T47D (cell line): ENCODE measurements at regions not wholly inside any gene's neighbourhood (a gene's known extent, or its start where the extent isn't known, plus 50 kb on each side); places are given as distances from the start of the nearest gene placed in this dataset.

Experiments
- DNase-seq, 2 experiments: peaks; one replicate each; pipeline versions ENCODE4 v3.0.0 to v3.0.0-alpha.2; 2011 to 2012; ENCODE audit warnings: low read depth in 1 of 2, low spot score in 1 of 2
- JUND ChIP-seq: IDR thresholded peaks from 2 replicates; pipeline ENCODE4 v1.6.1; 2012; ENCODE audit warnings: low read depth
- in situ Hi-C: cut with HindIII; loops from 2 replicates; pipeline ENCODE4 v1.10.0; 2016; ENCODE audit warnings: low sequenced_read_pairs, low pct_unique_long_range_greater_than_20kb

DNA sequence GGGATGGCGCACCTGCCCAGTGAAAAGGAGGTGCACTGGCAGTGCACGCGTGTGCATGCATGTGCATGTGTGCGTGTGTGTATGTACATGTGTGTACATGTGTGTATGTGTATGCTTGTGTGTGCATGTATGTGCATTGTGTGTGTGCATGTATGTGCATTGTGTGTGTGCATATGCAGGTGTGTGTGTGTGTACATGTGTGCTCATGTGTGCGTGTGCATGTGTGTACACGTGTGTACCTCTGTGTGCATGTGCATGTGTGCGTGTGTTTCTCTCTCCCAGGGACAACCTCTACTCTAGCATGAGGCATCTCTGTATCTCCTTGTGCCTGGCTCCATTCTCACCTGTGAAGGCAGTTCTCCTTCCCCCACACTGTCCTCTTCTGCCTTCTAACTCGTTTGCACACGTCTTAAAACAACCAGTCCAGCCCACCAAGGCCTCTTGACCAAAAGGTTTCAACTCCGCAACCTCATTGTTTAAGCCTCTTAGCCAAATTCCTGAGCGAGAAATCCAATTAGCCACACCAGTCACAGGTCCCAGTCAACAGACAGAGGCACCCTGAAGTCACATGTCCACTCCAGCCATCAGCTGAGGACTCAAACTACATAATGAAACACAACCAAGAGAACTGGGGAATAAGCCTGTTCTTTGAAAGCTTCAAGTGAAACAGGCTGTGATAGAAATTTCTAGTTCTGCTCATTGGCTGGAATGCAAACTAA lies 103.5 kb upstream of the PTPRT start:
- no peak for TF ChIP-seq JUND
- in situ Hi-C loops = no loop called here
- no peak for DNase-seq

DNA sequence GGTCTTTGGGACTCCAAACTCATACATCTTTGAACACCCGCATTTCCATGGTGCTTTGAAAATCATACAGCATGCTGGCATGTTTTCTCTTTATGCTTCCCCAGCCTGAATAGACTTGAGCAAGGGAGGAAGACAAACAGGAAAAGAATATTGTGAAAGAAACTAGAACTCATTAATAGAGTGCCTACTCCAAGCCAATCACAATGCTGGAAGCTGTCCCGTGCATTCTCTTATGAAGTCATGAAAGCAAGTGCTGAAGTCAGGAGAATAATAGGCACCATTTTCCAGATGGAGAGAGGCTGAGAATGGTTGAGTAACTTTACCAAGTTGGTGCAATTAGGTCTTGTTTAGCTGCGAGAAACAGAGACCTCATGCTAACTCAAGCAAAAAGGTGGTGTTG lies 102.5 kb upstream of the PTPRT start:
- TF ChIP-seq JUND = no peak
- in situ Hi-C loops = no loop called here
- no peak for DNase-seq

DNA sequence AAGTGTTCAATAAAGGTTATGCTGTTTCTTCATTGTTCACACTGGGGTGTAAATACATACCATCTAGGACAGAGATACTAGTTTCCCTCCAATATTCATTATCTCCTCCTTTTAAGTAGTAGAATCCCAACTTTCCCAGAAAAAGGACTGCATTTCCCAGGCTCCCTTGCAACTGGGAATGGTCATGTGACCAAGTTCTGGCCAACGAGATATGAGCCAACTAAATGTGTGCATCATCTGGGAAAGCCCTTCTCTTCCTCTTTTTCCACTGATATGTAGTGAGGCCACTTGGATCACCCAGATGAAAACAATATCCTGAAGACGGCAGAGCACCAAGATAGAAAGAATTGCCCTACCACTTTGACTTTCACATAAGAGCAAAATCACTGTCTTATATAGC lies 97.9 kb upstream of the PTPRT start:
- in situ Hi-C loops = no loop called here
- DNase-seq = no peak
- TF ChIP-seq JUND = no peak

DNA sequence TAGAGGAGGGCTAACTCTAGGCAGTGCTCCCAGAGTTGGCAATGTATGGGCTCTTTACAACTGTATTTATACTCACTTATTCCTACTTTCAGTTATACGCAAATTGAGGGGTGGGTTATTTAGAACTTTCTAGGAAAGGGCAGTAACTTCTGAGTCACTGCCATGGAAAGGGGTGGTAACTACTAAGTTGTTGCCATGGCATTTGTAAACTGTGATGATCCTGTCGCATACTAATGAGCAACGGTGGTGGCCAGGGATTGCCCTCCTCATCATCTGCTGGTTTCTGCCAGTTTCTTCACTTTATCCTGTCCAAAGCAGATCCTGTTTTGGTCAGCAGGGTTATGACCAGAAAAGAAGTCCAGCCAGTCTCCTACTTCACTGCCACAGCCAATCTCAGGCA lies 95.5 kb upstream of the PTPRT start:
- DNase-seq = no peak
- no peak for TF ChIP-seq JUND
- in situ Hi-C loops = no loop called here

DNA sequence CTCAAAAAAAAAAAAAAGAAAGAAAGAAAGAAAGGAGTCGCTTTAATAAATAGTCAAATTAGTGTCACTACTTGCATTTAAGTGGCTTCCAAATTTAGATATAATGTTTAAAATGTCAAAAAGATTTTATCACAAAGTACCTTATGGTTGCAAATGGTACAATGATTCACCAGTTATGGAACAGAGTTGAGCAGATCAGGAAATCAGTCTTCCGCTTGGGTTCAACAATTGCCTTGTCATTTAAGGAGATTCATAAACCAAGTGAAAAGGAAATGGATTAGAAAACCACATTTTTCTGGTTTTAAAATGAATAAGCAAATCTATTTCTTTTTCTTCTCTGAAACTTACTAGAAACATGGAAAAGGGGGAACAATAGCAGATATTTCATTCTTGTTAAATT lies 94.8 kb upstream of the PTPRT start:
- no peak for DNase-seq
- in situ Hi-C loops = no loop called here
- TF ChIP-seq JUND = no peak

DNA sequence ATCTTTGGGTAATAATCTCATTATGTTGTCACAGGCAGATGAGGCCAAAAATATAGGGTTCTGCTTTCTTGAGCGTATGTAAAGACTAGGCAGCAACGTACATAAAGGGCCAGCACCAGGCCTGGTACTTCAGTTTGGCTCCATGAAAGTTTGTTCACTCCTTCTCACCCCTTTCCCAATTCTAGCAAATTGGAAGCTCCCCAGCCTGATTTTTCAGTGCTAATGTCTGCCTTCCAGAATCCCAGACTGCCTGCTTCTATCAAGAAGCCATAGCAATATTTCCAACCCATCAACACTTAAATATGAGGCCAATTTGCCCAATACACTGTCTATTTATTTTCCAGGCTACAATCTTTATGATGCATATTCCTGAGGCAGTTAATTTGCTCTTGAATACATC lies 93.4 kb upstream of the PTPRT start:
- TF ChIP-seq JUND = no peak
- no peak for DNase-seq
- in situ Hi-C loops = no loop called here

DNA sequence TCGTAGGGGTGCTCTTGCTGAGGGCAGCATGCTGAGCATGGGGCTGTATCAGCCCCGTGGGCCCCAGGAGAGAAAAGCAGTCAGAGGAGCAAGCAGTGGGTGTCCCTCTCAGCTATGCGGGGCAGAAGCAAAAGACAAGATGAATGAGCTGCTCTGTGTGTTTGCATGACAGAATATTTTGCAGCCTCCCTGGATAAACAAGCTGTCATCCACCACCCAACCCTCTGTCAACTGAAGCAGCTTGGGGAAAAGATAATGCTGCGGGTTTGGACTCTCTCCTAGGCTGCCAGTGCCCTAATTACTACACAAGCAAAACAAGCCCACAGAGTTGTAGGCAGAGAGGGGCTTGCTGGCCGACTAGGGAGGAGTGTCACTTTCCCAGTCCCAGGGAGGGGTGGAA lies 82.3 kb upstream of the PTPRT start:
- DNase-seq = no peak
- in situ Hi-C loops = no loop called here

DNA sequence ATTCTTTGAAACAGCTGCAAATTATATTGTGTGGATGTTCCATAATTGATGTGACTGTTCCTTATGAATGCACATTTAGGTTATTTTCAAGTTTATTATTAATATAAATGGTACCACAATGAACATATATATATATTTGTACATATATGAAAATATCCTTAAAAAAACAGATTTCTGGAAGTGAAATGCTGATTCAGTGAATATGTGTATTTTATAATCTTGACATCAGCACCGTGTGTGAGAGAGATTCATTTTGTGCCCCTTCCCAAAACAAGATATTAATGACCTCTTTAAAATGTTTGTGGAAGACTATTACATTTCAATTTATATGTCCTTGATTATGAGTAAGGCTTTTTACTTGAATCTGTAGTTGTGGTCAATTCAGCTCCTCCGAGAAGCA lies 75.7 kb upstream of the PTPRT start:
- TF ChIP-seq JUND = no peak
- in situ Hi-C loops = no loop called here
- no peak for DNase-seq

More for the DNA sequence above, 82.3 kb upstream of the PTPRT start:
- TF ChIP-seq JUND = no peak

DNA sequence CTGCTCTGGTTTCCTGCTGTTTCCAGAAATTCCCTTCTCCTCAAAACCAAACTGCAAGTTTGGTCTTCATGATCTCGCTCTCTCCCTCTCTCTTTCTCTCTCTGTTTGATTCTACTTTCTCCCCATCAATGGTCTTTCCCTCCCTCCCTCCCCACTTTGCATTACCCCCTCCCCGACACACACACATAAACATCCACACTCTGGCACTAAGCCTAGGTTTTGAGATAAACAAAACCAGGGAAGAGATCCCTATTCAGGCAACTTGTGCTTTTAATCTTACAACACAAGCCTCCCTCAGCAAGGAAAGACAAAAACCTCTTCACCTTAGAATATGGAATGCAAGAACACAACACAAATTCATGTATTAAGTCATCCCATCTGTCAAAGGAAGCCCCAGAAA lies 73.5 kb upstream of the PTPRT start:
- in situ Hi-C loops = no loop called here
- no peak for DNase-seq
- no peak for TF ChIP-seq JUND

DNA sequence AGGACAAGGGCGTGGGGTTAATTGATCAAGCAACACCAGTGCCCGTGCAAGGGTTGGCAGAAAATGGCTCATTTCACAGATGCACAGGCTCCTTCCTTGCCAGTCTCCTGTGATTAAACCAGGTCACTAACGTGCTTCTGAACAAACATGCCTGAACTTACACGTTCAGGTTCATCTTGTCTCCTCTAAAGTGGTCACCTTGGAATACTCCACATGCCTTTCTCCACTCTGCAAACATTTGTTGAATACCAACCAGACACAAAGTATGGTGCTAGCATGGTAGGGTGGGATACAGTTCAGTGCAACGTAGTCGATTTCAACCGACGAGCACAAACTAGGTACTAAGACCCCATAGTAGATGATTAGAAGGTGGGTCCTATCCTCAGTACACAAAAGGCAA lies 72.6 kb upstream of the PTPRT start:
- no peak for TF ChIP-seq JUND
- no peak for DNase-seq
- in situ Hi-C loops = no loop called here

DNA sequence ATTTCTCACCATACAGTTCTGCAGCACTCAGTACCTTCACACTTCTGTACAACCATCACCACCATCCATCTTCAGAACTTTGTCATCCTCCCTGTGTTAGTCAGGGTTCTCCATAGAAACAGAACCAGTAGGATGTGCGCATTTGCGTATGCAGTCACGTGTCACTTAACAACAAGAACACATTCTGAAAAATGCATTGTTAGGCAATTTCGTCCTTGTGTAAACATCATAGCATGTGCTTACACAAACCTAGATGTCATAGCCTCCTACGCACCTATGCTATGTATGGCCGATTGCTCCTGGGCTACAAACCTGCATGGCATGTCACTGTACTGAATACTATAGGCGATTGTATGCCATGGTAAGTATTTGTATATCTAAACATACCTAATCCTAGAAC lies 66.2 kb upstream of the PTPRT start:
- DNase-seq = no peak
- in situ Hi-C loops = no loop called here
- TF ChIP-seq JUND = no peak

DNA sequence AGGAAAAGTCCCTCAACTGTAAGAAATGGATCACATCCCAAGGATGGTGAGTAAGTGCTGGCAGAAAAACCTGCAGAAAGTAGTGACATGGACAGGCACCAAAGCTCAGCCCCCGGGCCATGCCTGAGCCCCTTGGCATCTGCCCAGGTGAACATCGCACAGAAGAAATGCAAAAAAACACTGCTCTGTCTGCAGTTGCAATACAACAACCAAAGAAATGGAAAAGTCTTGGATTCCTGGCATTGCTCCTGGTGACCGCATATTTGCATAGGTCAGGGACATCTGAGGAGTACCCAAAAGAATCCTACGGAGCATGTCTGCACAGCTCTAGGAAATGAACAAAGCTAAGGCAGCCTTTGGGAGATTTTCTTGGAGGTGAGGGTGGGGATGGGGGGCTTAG lies 63.1 kb upstream of the PTPRT start:
- in situ Hi-C loops = no loop called here
- no peak for TF ChIP-seq JUND
- DNase-seq = no peak

DNA sequence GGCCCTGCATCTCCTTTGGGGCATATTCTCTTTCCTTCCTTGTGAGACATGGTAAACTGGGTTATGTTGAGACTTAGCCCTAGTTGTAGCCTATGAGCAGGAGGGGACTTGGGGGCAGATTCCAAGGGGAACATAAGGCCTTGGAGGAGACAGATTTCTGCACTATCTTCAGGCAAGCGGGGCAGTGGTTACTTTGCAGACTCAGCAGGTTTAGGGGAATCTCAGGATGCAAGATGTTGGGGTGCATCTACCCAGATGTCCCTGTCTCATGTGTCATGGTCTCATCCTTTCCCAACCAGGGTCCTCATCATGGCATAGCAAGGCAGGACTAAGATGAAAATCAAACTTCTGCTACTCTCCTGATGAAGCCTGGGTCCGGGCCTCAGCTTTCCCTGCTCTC lies 58.6 kb upstream of the PTPRT start:
- no peak for DNase-seq
- TF ChIP-seq JUND = no peak
- in situ Hi-C loops = no loop called here

DNA sequence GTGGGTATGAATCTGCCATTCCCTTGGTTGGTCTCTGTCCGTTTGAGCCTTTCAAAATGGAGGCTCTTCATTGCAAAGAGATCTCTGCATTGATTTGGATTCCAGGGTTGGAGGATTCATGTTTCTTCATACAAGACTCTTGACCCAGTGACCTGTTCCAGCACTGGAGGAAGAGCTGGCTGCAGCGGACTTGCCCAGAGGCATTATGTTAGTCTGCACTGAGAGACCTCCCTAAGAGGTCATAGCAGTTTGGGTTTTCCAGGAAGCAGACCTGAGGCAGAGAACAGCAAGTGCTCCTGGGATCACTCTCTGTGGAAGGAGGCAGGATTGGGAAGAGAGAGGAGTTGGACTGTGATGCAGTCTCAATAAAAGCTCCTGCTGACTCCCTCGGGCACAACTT lies 57.7 kb upstream of the PTPRT start:
- TF ChIP-seq JUND = no peak
- in situ Hi-C loops = no loop called here
- no peak for DNase-seq
